ENCODE measurements at regions not wholly inside any gene's neighbourhood (a gene's known extent, or its start where the extent isn't known, plus 50 kb on each side); places are given as distances from the start of the nearest gene placed in this dataset.
"Not testable (repeated sequence)": the region's sequence is repeated elsewhere in the genome, so short reads cannot be mapped to it uniquely, and the experiment has no call there.

GRCh38 chr13:68608147-68608546 is 1378.0 kb upstream of the PCDH9 start:
- DNase-seq = no peak

DNA sequence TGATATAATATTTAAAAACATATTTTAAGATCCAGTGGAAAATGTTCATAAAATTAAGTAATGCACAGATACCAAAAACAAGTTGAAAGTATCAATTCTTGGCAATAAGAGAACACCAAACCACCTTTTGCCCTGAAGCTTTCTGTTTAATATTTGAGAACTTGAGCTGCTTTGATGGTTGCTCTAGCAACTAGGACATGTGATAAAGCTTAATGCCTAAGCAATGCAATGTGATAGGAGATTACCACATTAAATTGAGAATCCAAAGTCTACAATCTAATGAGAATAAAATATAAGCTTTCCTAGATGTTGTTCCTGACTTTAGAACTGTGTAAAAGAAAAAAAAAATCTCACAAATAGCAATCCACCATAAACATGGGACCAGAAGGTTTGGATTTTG is 1367.5 kb upstream of the PCDH9 start:
- DNase-seq = no peak

- no peak for DNase-seq
Observed at GRCh38 chr13:68588623-68589022, 1358.5 kb upstream of the PCDH9 start.

GRCh38 chr13:68584776-68585175 is 1354.6 kb upstream of the PCDH9 start:
- DNase-seq = no peak

DNA sequence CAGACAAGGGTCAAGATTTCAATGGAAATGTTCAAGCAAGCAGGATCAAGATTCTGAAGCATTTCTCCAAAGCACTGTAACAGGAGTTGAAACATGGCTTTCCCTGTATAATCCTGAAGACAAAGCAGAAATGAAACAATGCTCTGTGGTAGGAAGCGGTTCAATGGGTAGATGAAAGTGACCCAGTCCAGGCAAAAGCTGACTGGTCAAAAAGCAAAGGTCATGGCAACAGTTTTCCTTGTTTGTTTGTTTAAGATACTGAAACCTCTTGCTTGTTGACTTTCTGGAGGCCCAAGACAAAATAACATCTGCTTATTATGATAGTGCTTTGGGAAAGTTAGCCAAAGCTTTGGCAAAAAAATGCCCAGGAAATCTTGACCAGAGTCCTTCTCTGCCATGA is 1343.9 kb upstream of the PCDH9 start:
- no peak for DNase-seq

DNA sequence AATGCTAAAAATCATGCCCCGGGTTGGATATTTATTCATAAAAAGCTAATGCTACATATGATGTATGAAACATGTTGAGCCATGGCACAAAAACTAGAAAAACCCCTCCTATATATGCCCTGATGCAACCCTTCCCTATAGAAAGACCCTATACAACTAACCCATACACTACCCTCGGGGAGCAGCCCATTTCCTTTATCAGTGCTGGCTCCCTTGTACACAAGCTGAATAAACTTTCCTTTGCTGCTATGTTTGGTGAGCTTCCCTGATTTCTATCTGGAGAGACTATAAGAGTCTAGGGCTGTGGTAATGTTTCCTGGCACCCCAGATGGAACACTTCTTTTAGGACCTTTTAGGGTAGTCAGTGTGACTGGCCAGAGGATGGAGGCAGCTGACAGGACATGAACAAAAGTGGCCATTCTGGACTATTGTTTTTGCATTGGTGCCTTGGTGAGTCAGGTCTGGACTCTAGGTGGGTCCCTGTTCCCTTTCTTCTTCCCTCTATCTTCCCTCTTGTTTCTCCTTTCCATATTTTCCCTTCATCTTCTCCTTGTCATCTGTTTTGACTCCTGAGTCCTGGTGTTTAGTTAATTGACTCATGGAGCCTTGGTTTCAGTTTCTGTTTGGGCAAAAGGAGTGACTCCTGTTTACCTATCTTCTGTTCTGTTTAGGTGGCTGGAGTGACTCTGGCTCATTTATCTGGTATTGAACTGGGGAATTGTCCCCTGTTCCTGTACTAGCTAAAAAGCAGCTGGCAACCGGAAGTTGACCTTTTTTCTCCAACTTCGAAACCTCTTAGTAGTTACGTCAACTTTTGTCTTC is 1321.8 kb upstream of the PCDH9 start:
- DNase-seq = no peak

- no peak for DNase-seq
Observed at GRCh38 chr13:68550330-68550729, 1320.2 kb upstream of the PCDH9 start.

- DNase-seq = no peak
Observed at GRCh38 chr13:68540244-68540643, 1310.1 kb upstream of the PCDH9 start.

DNA sequence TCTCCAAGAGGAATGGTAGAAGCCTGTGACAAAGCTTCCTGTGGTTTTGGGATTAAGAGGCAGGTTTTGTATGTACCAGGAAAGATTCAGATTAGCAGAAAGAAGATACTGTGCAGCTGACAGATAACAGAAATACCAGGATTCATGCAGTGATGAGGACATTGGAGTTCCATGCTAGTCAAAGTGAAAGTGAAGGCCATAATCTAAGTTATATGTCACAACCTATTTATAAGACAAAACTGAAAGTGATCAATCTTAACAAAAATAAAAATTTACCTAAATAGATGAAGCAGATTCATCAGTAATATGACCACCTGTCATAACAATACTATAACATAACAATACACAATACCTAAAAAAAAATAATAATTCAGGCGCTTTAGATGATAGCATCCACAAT is 1305.2 kb upstream of the PCDH9 start:
- DNase-seq = no peak

DNA sequence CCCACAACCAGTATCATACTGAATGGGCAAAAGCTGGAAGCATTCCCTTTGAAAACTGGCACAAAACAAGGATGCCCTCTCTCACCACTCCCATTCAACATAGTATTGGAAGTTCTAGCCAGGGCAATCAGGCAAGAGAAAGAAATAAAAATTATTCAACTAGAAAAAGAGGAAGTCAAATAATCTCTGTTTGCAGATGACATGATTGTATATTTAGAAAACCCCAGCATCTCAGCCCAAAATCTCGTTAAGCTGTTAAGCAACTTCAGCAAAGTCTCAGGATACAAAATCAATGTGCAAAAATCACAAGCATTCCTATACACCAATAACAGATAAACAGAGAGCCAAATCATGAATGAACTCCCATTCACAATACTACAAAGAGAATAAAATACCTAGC is 1297.0 kb upstream of the PCDH9 start:
- not testable (repeated sequence) for DNase-seq

DNA sequence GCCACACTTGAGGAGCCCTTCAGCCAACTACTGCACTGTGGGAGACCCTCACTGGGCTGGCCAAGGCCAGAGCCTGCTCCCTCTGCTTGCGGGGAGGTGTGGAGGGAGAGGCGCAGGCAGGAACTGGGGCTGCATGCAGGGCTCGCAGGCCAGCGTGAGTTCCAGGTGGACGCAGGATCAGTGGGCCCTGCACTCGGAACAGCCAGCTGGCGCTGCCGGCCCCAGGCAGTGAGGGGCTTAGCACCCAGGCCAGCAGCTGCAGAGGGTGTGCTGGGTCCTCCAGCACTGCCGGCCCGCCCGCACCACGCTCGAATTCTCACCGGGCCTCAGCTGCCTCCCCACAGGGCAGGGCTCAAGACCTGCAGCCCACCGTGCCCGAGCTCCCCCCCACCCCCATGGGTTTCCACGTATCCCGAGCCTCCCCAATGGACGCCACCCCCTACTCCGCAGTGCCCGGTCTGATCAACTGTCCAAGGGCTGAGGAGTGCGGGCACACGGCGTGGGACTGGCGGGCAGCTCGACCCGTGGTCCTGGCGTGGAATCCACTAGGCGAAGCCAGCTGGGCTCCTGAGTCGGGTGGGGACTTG is 1293.8 kb upstream of the PCDH9 start:
- no peak for DNase-seq

GRCh38 chr13:68522184-68522583 is 1292.0 kb upstream of the PCDH9 start:
- no peak for DNase-seq

- DNase-seq = no peak
Observed at GRCh38 chr13:68509734-68510621, 1279.8 kb upstream of the PCDH9 start.

DNA sequence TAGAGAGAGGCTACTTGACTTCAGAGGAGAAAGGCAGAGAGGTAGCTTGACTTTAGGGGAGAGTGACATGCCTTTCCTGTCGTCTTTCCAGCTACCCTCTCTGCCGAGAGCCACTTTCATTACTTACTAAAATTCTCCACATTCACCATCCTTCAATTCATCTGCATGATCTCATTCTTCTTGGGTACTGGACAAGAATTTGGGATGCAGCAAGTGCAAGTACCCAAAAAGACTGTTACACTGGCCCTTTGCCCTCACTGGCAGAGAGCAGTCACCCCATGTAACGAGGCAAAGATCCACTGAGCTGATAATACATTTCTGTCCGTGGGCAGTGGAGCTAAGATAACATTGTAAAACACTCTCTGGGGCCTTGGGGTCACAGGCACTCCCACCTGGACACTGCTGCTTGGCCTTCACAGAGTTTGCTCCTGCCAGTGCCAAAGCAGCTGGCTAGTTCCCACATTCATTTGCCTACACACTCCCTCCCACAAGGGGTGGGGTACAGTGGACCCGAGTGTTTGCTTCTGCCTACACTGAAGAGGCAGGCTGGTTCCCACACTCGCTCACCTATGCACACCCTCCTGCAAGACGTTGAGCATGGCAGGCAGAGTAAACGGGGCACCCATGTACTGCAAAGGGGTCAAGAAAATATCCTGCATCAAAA is 1276.9 kb upstream of the PCDH9 start:
- DNase-seq = no peak

- no peak for DNase-seq
Observed at GRCh38 chr13:68490594-68490993, 1260.5 kb upstream of the PCDH9 start.

GRCh38 chr13:68481130-68481529 is 1251.0 kb upstream of the PCDH9 start:
- DNase-seq = no peak

DNA sequence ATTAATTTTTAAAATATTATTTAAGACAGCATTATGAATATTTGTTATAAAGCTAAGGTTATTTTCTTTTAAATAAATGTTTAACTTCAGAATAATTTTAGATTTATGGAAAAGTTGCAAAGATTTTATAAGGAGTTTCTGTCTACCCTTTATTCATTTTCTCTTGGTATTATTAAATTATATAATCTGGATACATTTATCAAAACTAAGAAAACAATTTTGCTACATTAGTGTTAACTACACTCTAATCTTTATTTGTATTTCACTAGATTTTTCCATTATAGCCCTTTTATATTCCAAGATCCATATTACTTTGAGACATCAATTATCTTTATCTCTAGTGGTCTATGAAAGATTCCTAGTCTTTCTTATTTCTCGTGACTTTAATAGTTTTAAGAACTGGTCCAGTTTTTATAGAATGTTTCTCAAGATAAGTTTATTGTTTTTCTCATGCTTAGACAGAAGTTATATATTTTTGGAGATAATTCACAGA is 1243.7 kb upstream of the PCDH9 start:
- no peak for DNase-seq

DNA sequence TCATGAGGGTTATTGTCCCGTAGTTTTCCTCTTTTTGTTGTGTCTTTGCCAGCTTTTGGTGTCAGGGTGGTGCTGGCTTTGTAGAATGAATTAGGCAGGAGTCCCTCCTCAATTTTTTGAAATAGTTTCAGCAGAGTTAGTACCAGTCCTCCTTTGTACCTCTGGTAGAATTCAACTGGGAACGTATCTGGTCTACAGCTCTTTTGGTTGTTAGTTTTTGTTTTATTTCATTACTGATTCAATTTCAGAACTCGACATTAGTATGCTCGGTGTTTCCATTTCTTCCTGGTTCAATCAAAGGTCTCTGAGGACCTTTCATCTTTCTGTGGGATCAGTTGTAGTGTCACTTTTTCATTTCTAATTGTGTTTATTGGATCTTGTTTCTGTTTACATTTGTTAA is 1237.0 kb upstream of the PCDH9 start:
- no peak for DNase-seq

DNA sequence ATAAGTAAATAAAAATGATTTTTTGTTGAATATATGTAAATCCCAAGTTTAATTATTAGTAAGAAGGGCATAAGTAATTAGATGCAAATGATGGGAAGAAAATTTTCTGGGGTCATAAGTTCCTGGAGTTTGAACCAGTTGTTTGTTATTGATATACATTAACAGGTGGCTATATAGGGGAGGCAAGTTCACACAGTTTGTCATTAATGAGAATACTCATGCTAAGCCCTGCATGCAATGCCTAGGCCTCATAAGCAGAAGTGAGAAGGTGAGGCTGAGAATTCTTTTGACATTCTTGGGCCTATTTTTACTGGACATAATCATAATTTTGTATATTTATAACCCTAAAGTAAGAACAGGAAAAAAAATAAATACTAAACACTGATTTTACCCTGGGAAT is 1210.7 kb upstream of the PCDH9 start:
- no peak for DNase-seq

DNA sequence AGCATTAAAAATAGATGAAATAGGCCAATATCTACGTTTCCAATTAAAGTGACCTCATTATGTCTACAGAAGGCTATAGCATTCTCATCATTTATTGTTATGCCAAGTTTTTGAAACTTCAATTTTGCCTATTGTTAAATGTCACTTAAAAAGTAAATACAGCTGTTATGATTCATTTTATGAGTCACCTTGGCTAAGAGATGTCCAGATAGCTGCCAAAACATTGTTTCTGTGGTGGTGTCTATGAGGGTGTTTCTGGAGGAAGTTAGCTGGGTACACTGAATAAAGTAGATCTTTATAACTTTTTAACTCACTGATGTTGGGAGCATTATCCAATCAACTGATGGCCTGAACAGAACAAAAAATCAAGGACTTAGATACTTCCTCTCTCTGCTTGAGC is 1209.7 kb upstream of the PCDH9 start:
- no peak for DNase-seq

DNA sequence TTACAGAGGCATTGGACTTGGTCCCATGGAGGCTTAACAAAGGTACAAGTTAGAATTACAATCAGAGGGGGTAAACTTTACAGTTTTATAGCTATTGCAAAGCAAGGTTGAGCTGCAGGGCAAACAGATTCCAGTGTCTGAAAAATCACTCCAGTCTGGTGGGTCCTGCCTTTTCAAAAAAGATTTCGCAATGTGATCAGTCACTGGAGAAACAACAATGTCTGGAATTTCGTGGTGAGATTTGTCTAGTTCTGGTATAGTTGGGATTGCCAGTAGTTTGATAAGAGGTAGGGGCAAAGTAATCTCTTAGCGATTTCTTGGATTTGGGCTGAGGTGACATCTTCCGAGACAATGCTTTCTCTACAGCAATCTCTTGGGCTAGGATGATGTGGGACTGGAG is 1198.2 kb upstream of the PCDH9 start:
- DNase-seq = no peak

GRCh38 chr13:68417801-68418200 is 1187.7 kb upstream of the PCDH9 start:
- DNase-seq = no peak

DNA sequence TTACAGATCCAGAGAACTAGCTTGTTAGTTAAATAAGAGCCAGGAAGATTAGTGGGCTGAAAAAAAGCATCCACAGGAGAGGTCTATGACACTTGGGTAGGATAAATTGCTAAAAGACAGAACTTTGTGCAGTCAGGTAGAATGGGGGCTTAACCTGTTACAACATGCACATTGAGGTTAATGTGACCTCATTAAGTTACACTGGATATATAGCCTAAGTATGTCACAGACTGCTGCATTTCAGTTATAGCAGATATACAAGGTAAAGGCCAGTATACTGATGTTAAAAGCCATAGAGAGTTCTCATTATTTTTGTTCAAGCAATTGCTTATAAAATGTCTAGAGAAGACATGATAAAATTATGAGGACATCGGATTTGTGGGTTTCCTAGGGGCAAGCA is 1179.9 kb upstream of the PCDH9 start:
- no peak for DNase-seq
